GM23338 (cell line): ENCODE measurements at regions not wholly inside any gene's neighbourhood (a gene's known extent, or its start where the extent isn't known, plus 50 kb on each side); places are given as distances from the start of the nearest gene placed in this dataset.

Experiments used
- ATAC-seq: fragments of 200-7000 bp; cut with Tn5 transposase; 3 replicates; pipeline ENCODE4 v1.9.1; 2020
- DNase-seq: peaks from one replicate; pipeline ENCODE4 v3.0.0-alpha.2; 2015; ENCODE audit warnings: low spot score
- H2AFZ ChIP-seq: fragments of 200-600 bp; sonication (generic); 2 replicates; pipeline ENCODE4 v1.8.0; 2016; ENCODE audit warnings: antibody characterized with exemption, mild to moderate bottlenecking, moderate library complexity
- H3F3A ChIP-seq: fragments of 200-600 bp; sonication (generic); replicated peaks from 2 replicates; pipeline ENCODE4 v1.8.0; 2017; ENCODE audit warnings: antibody characterized with exemption, mixed run types, low read depth
- H3K27ac ChIP-seq: fragments of 200-600 bp; sonication (generic); 2 replicates; pipeline ENCODE4 v1.6.1; 2016; ENCODE audit warnings: low read depth
- H3K27me3 ChIP-seq: fragments of 200-600 bp; sonication (generic); 2 replicates; pipeline ENCODE4 v1.8.0; 2016; ENCODE audit warnings: mild to moderate bottlenecking, mixed run types, moderate library complexity; ENCODE audit not compliant: insufficient read depth
- H3K36me3 ChIP-seq: fragments of 200-600 bp; sonication (generic); 2 replicates; pipeline ENCODE4 v1.8.0; 2016; ENCODE audit warnings: mild to moderate bottlenecking; ENCODE audit not compliant: insufficient read depth
- H3K4me1 ChIP-seq: fragments of 200-600 bp; sonication (generic); 2 replicates; pipeline ENCODE4 v1.8.0; 2016; ENCODE audit warnings: mild to moderate bottlenecking, moderate library complexity; ENCODE audit not compliant: insufficient read depth
- H3K4me2 ChIP-seq: fragments of 200-600 bp; sonication (generic); 2 replicates; pipeline ENCODE4 v1.7.1; 2017; ENCODE audit warnings: mixed run types
- H3K4me3 ChIP-seq: fragments of 200-600 bp; sonication (generic); 2 replicates; pipeline ENCODE4 v1.6.1; 2016; ENCODE audit warnings: mixed run types
- H3K79me2 ChIP-seq: fragments of 200-600 bp; sonication (generic); replicated peaks from 2 replicates; pipeline ENCODE4 v1.8.0; 2017; ENCODE audit warnings: mild to moderate bottlenecking; ENCODE audit not compliant: insufficient read depth
- H3K9me2 ChIP-seq: fragments of 200-600 bp; sonication (generic); 2 replicates; pipeline ENCODE4 v1.8.0; 2017; ENCODE audit not compliant: insufficient read depth
- H4K20me1 ChIP-seq: fragments of 200-600 bp; sonication (generic); replicated peaks from 2 replicates; pipeline ENCODE4 v1.8.0; 2017; ENCODE audit warnings: mild to moderate bottlenecking; ENCODE audit not compliant: insufficient read depth
- H3K27ac Mint-ChIP-seq: 2 replicates; pipeline ENCODE4 v1.8.0; 2020; ENCODE audit warnings: inconsistent platforms, mild to moderate bottlenecking, moderate library complexity, mixed read lengths
- H3K27me3 Mint-ChIP-seq: 3 replicates; pipeline ENCODE4 v1.8.0; 2022; ENCODE audit warnings: low read depth, mild to moderate bottlenecking, moderate library complexity, mixed read lengths, inconsistent platforms; ENCODE audit not compliant: insufficient read depth, poor library complexity
- H3K36me3 Mint-ChIP-seq: 3 replicates; pipeline ENCODE4 v1.8.0; 2021; ENCODE audit warnings: low read depth, mild to moderate bottlenecking, inconsistent platforms, moderate library complexity, mixed read lengths
- H3K4me1 Mint-ChIP-seq: 3 replicates; pipeline ENCODE4 v1.8.0; 2020; ENCODE audit warnings: mild to moderate bottlenecking, inconsistent platforms, mixed read lengths
- H3K4me3 Mint-ChIP-seq: 3 replicates; pipeline ENCODE4 v1.8.0; 2021; ENCODE audit warnings: moderate library complexity, mild to moderate bottlenecking, inconsistent platforms, mixed read lengths
- H3K9me3 Mint-ChIP-seq: 3 replicates; pipeline ENCODE4 v1.8.0; 2020; ENCODE audit warnings: moderate library complexity, mild to moderate bottlenecking, inconsistent platforms, mixed read lengths
- CREB1 ChIP-seq: fragments of 250-450 bp; sonication (Bioruptor Pico); IDR thresholded peaks from 2 replicates; pipeline ENCODE4 v1.5.0; 2020; ENCODE audit warnings: low read depth, mild to moderate bottlenecking, moderate library complexity
- CTCF ChIP-seq, 2 experiments: fragments of 200-600 bp in 1 of 2; sonication (generic) in 1 of 2; conservative IDR thresholded peaks; 2 replicates each; pipeline versions ENCODE4 v1.5.1 to v1.6.1; 2016 to 2017; ENCODE audit warnings: antibody characterized with exemption in 2 of 2, low read depth in 2 of 2, mild to moderate bottlenecking in 2 of 2, moderate library complexity in 1 of 2
- ETS1 ChIP-seq: IDR thresholded peaks from 2 replicates; pipeline ENCODE4 v1.6.1; 2016; ENCODE audit warnings: antibody characterized with exemption
- EZH2 ChIP-seq: fragments of 200-600 bp; sonication (generic); IDR thresholded peaks from one replicate; pipeline ENCODE4 v1.8.0; 2017; ENCODE audit warnings: antibody characterized with exemption, mild to moderate bottlenecking, low read depth; ENCODE audit not compliant: unreplicated experiment
- EZH2phosphoT487 ChIP-seq: fragments of 200-600 bp; sonication (generic); IDR thresholded peaks from one replicate; pipeline ENCODE4 v1.8.1; 2018; ENCODE audit warnings: antibody characterized with exemption; ENCODE audit not compliant: unreplicated experiment
- JUNB ChIP-seq: IDR thresholded peaks from one replicate; pipeline ENCODE4 v1.6.1; 2016; ENCODE audit warnings: antibody characterized with exemption; ENCODE audit not compliant: unreplicated experiment
- NANOG ChIP-seq: IDR thresholded peaks from 2 replicates; pipeline ENCODE4 v1.6.1; 2016; ENCODE audit warnings: antibody characterized with exemption, borderline replicate concordance
- POLR2AphosphoS5 ChIP-seq: IDR thresholded peaks from 2 replicates; pipeline ENCODE4 v1.6.1; 2016; ENCODE audit warnings: antibody characterized with exemption, low read depth
- REST ChIP-seq: IDR thresholded peaks from one replicate; pipeline ENCODE4 v1.6.1; 2018; ENCODE audit warnings: antibody characterized with exemption; ENCODE audit not compliant: unreplicated experiment
- STAT1 ChIP-seq: IDR thresholded peaks from one replicate; pipeline ENCODE4 v1.6.1; 2016; ENCODE audit warnings: antibody characterized with exemption; ENCODE audit not compliant: unreplicated experiment
- ZNF114 ChIP-seq: fragments of 250-450 bp; sonication (Bioruptor Pico); IDR thresholded peaks from 2 replicates; pipeline ENCODE4 v1.5.0; 2020; ENCODE audit warnings: mild to moderate bottlenecking, moderate library complexity
- ZNF331 ChIP-seq: fragments of 250-450 bp; sonication (Bioruptor Pico); IDR thresholded peaks from 2 replicates; pipeline ENCODE4 v1.5.0; 2020; ENCODE audit warnings: low read depth, mild to moderate bottlenecking, moderate library complexity

GRCh38 chr5:103668281-103668680 is 105.7 kb upstream of the NUDT12 start (continued):
- TF ChIP-seq REST, result no peak
- TF ChIP-seq NANOG, result no peak
- no peak for TF ChIP-seq CTCF (conservative IDR thresholded peaks at IDR 0.05; ENCODE audit: low read depth in 2 of 2)
- no peak for TF ChIP-seq STAT1
- TF ChIP-seq ETS1, result no peak
- no peak for TF ChIP-seq EZH2
- no peak for TF ChIP-seq CREB1 (CRISPR knock-in tag)
- no peak for TF ChIP-seq EZH2phosphoT487
- no peak for TF ChIP-seq ZNF114 (CRISPR knock-in tag)
- TF ChIP-seq JUNB, result no peak
- TF ChIP-seq ZNF331 (CRISPR knock-in tag), result no peak
- TF ChIP-seq POLR2AphosphoS5, result no peak

- DNase-seq (no peak), ATAC-seq (no peak)
- H3K27ac ChIP-seq, result no peak overlapping the region
- H3K79me2 ChIP-seq, result no peaks in the 10 kb centered on the region
- no peak for TF ChIP-seq ZNF331 (CRISPR knock-in tag)
- no peak for TF ChIP-seq ZNF114 (CRISPR knock-in tag)
- no peak for TF ChIP-seq CREB1 (CRISPR knock-in tag)
- no peaks in the 10 kb centered on the region for H3K4me1 Mint-ChIP-seq
- H3K27me3 Mint-ChIP-seq, result no peaks in the 10 kb centered on the region
- H3K4me3 ChIP-seq, result no peak overlapping the region
- H3K4me3 Mint-ChIP-seq, result no peak overlapping the region
- H3K36me3 Mint-ChIP-seq, result peaks cover 14% of the 10 kb centered on the region
- no peak overlapping the region for H3K27ac Mint-ChIP-seq
- no peaks in the 10 kb centered on the region for H3F3A ChIP-seq
- no peaks in the 10 kb centered on the region for H3K4me1 ChIP-seq
- peaks cover 22% of the 10 kb centered on the region for H3K9me3 Mint-ChIP-seq
- no peak overlapping the region for H3K4me2 ChIP-seq
- H3K27me3 ChIP-seq, result no peaks in the 10 kb centered on the region
- H3K36me3 ChIP-seq, result peaks cover 4% of the 10 kb centered on the region
- no peaks in the 10 kb centered on the region for H4K20me1 ChIP-seq
- no peaks in the 10 kb centered on the region for H3K9me2 ChIP-seq
- H2AFZ ChIP-seq, result peak overlapping the region; percentile 61; the same call in 1 of the 2 replicates
Measured at GRCh38 chr5:103667068-103667467, 104.5 kb upstream of the NUDT12 start.
